ENCODE measurements at regions not wholly inside any gene's neighbourhood (a gene's known extent, or its start where the extent isn't known, plus 50 kb on each side); places are given as distances from the start of the nearest gene placed in this dataset.
"Not testable (repeated sequence)": the region's sequence is repeated elsewhere in the genome, so short reads cannot be mapped to it uniquely, and the experiment has no call there.

- ATAC-seq (no peak), DNase-seq (ENCODE audit: low spot score) (no peak)
- Mint-ChIP-seq H3K27ac (no peak overlapping the region), H3K9me3 (peaks cover 8% of the 10 kb centered on the region), H3K27me3 (no peaks in the 10 kb centered on the region), H3K36me3 (peaks cover 10% of the 10 kb centered on the region), H3K4me3 (no peak overlapping the region), H3K4me1 (ENCODE audit: low read depth in 2 of 2) (no peaks in the 10 kb centered on the region)
Observed at GRCh38 chr4:188411805-188412204, 272.6 kb downstream of the TRIML1 start.

- peaks cover 10% of the 10 kb centered on the region for H3K36me3 Mint-ChIP-seq
- no peak overlapping the region for H3K27ac Mint-ChIP-seq
- H3K4me3 Mint-ChIP-seq: no peak overlapping the region
- no peaks in the 10 kb centered on the region for H3K27me3 Mint-ChIP-seq
- no peak for DNase-seq (ENCODE audit: low spot score)
- no peaks in the 10 kb centered on the region for H3K4me1 Mint-ChIP-seq (ENCODE audit: low read depth in 2 of 2)
- peaks cover 8% of the 10 kb centered on the region for H3K9me3 Mint-ChIP-seq
- no peak for ATAC-seq
Observed at GRCh38 chr4:188412499-188412898, 273.3 kb downstream of the TRIML1 start.

GRCh38 chr4:188414441-188414840, 275.2 kb downstream of the TRIML1 start:
- peaks cover 8% of the 10 kb centered on the region for H3K9me3 Mint-ChIP-seq
- H3K4me3 Mint-ChIP-seq: no peak overlapping the region
- ATAC-seq (no peak), DNase-seq (ENCODE audit: low spot score) (no peak)
- no peaks in the 10 kb centered on the region for H3K27me3 Mint-ChIP-seq
- no peaks in the 10 kb centered on the region for H3K4me1 Mint-ChIP-seq (ENCODE audit: low read depth in 2 of 2)
- H3K36me3 Mint-ChIP-seq: peaks cover 10% of the 10 kb centered on the region
- no peak overlapping the region for H3K27ac Mint-ChIP-seq

GRCh38 chr4:188417181-188417580, 277.9 kb downstream of the TRIML1 start:
- Mint-ChIP-seq H3K4me3 (no peak overlapping the region), H3K4me1 (ENCODE audit: low read depth in 2 of 2) (no peaks in the 10 kb centered on the region), H3K27me3 (no peaks in the 10 kb centered on the region), H3K27ac (no peak overlapping the region), H3K9me3 (peaks cover 12% of the 10 kb centered on the region), H3K36me3 (peaks cover 10% of the 10 kb centered on the region)
- DNase-seq (ENCODE audit: low spot score) (no peak), ATAC-seq (no peak)

GRCh38 chr4:188423039-188423438, 283.8 kb downstream of the TRIML1 start:
- DNase-seq (ENCODE audit: low spot score) (no peak), ATAC-seq (no peak)
- H3K27ac Mint-ChIP-seq: no peak overlapping the region
- H3K4me1 Mint-ChIP-seq (ENCODE audit: low read depth in 2 of 2): no peaks in the 10 kb centered on the region
- no peaks in the 10 kb centered on the region for H3K36me3 Mint-ChIP-seq
- peaks cover 17% of the 10 kb centered on the region for H3K9me3 Mint-ChIP-seq
- no peaks in the 10 kb centered on the region for H3K27me3 Mint-ChIP-seq
- H3K4me3 Mint-ChIP-seq: no peak overlapping the region

- Mint-ChIP-seq H3K36me3 (peaks cover 6% of the 10 kb centered on the region), H3K4me3 (no peak overlapping the region), H3K27ac (no peak overlapping the region), H3K27me3 (no peaks in the 10 kb centered on the region), H3K9me3 (peaks cover 23% of the 10 kb centered on the region), H3K4me1 (ENCODE audit: low read depth in 2 of 2) (no peaks in the 10 kb centered on the region)
- DNase-seq (ENCODE audit: low spot score): no peak
- ATAC-seq: no peak
Observed at GRCh38 chr4:188428935-188429334, 289.7 kb downstream of the TRIML1 start.

GRCh38 chr4:188429965-188430364, 290.7 kb downstream of the TRIML1 start:
- Mint-ChIP-seq H3K27me3 (no peaks in the 10 kb centered on the region), H3K4me1 (ENCODE audit: low read depth in 2 of 2) (no peaks in the 10 kb centered on the region), H3K36me3 (peaks cover 10% of the 10 kb centered on the region), H3K9me3 (peaks cover 25% of the 10 kb centered on the region), H3K4me3 (no peak overlapping the region), H3K27ac (no peak overlapping the region)
- ATAC-seq: no peak
- DNase-seq (ENCODE audit: low spot score): no peak

GRCh38 chr4:188430384-188430783, 291.1 kb downstream of the TRIML1 start:
- DNase-seq (ENCODE audit: low spot score): no peak
- peaks cover 23% of the 10 kb centered on the region for H3K9me3 Mint-ChIP-seq
- no peak for ATAC-seq
- H3K27me3 Mint-ChIP-seq: no peaks in the 10 kb centered on the region
- H3K36me3 Mint-ChIP-seq: peaks cover 10% of the 10 kb centered on the region
- no peak overlapping the region for H3K27ac Mint-ChIP-seq
- no peak overlapping the region for H3K4me3 Mint-ChIP-seq
- H3K4me1 Mint-ChIP-seq (ENCODE audit: low read depth in 2 of 2): no peaks in the 10 kb centered on the region

GRCh38 chr4:188432328-188432727, 293.1 kb downstream of the TRIML1 start:
- Mint-ChIP-seq H3K9me3 (peaks cover 23% of the 10 kb centered on the region), H3K27me3 (no peaks in the 10 kb centered on the region), H3K4me1 (ENCODE audit: low read depth in 2 of 2) (no peaks in the 10 kb centered on the region), H3K27ac (no peak overlapping the region), H3K4me3 (no peak overlapping the region), H3K36me3 (peaks cover 10% of the 10 kb centered on the region)
- DNase-seq (ENCODE audit: low spot score) (no peak), ATAC-seq (no peak)

GRCh38 chr4:188433741-188434315, 294.6 kb downstream of the TRIML1 start:
- Mint-ChIP-seq H3K27me3 (no peaks in the 10 kb centered on the region), H3K4me1 (ENCODE audit: low read depth in 2 of 2) (no peaks in the 10 kb centered on the region), H3K4me3 (no peak overlapping the region), H3K27ac (no peak overlapping the region), H3K9me3 (peaks cover 22% of the 10 kb centered on the region), H3K36me3 (peaks cover 10% of the 10 kb centered on the region)
- DNase-seq (ENCODE audit: low spot score) (no peak), ATAC-seq (no peak)

GRCh38 chr4:188434643-188435042, 295.4 kb downstream of the TRIML1 start:
- Mint-ChIP-seq H3K4me3 (no peak overlapping the region), H3K9me3 (peaks cover 22% of the 10 kb centered on the region), H3K27me3 (no peaks in the 10 kb centered on the region), H3K36me3 (peaks cover 10% of the 10 kb centered on the region), H3K4me1 (ENCODE audit: low read depth in 2 of 2) (no peaks in the 10 kb centered on the region), H3K27ac (no peak overlapping the region)
- ATAC-seq (no peak), DNase-seq (ENCODE audit: low spot score) (no peak)

GRCh38 chr4:188435381-188435780, 296.1 kb downstream of the TRIML1 start:
- DNase-seq (ENCODE audit: low spot score): no peak
- no peaks in the 10 kb centered on the region for H3K27me3 Mint-ChIP-seq
- peaks cover 10% of the 10 kb centered on the region for H3K36me3 Mint-ChIP-seq
- H3K9me3 Mint-ChIP-seq: peaks cover 21% of the 10 kb centered on the region
- no peak for ATAC-seq
- no peaks in the 10 kb centered on the region for H3K4me1 Mint-ChIP-seq (ENCODE audit: low read depth in 2 of 2)
- H3K4me3 Mint-ChIP-seq: no peak overlapping the region
- no peak overlapping the region for H3K27ac Mint-ChIP-seq

GRCh38 chr4:188437535-188437934, 298.3 kb downstream of the TRIML1 start:
- Mint-ChIP-seq H3K4me3 (no peak overlapping the region), H3K4me1 (ENCODE audit: low read depth in 2 of 2) (no peaks in the 10 kb centered on the region), H3K27ac (no peak overlapping the region), H3K27me3 (no peaks in the 10 kb centered on the region), H3K36me3 (peaks cover 4% of the 10 kb centered on the region), H3K9me3 (peaks cover 11% of the 10 kb centered on the region)
- ATAC-seq (no peak), DNase-seq (ENCODE audit: low spot score) (no peak)

GRCh38 chr4:188438391-188438824, 299.2 kb downstream of the TRIML1 start:
- not testable (repeated sequence) for ATAC-seq; DNase-seq (ENCODE audit: low spot score); H3K9me3 Mint-ChIP-seq; H3K4me1 Mint-ChIP-seq (ENCODE audit: low read depth in 2 of 2); H3K36me3 Mint-ChIP-seq; H3K4me3 Mint-ChIP-seq; H3K27me3 Mint-ChIP-seq; H3K27ac Mint-ChIP-seq

- peaks cover 5% of the 10 kb centered on the region for H3K36me3 Mint-ChIP-seq
- H3K4me3 Mint-ChIP-seq: no peak overlapping the region
- H3K4me1 Mint-ChIP-seq (ENCODE audit: low read depth in 2 of 2): no peaks in the 10 kb centered on the region
- H3K9me3 Mint-ChIP-seq: peaks cover 7% of the 10 kb centered on the region
- H3K27me3 Mint-ChIP-seq: no peaks in the 10 kb centered on the region
- no peak for DNase-seq (ENCODE audit: low spot score)
- no peak for ATAC-seq
- no peak overlapping the region for H3K27ac Mint-ChIP-seq
Observed at GRCh38 chr4:188439641-188440311, 300.5 kb downstream of the TRIML1 start.

Measured in natural killer cell treated with Interleukin-12 subunit alpha and Interleukin-12 subunit beta and Interleukin-15 and Interleukin-18, amount 100 ng/mL, for 72 hours (primary cell).